WTC11 (cell line): ENCODE measurements at regions not wholly inside any gene's neighbourhood (a gene's known extent, or its start where the extent isn't known, plus 50 kb on each side); places are given as distances from the start of the nearest gene placed in this dataset.

Experiments used
- ATAC-seq: fragments of 200-7000 bp; cut with Tn5 transposase; 2 replicates; pipeline ENCODE4 v1.10.0; 2021; ENCODE audit warnings: mild to moderate bottlenecking, moderate library complexity
- CTCF ChIA-PET: fragments of 300-600 bp; sonication (Branson Sonifier 250); formaldehyde crosslinking; loops from one replicate; lab custom pipeline; 2021; ENCODE audit warnings: antibody characterized with exemption; lab: Charles Lee
- POLR2A ChIA-PET: fragments of 350-600 bp; sonication (Branson Sonifier 250); formaldehyde crosslinking; loops from one replicate; lab custom pipeline; 2021; ENCODE audit warnings: antibody characterized with exemption; lab: Charles Lee
- DNase-seq: peaks from one replicate; pipeline ENCODE4 v3.0.0; 2021; ENCODE audit warnings: low spot score
- H3K27ac Mint-ChIP-seq: 2 replicates; pipeline ENCODE4 v1.8.0; 2021; ENCODE audit warnings: mixed read lengths
- H3K27me3 Mint-ChIP-seq: 2 replicates; pipeline ENCODE4 v1.8.0; 2021; ENCODE audit warnings: low read depth, mild to moderate bottlenecking, moderate library complexity, mixed read lengths
- H3K36me3 Mint-ChIP-seq: 2 replicates; pipeline ENCODE4 v1.8.0; 2021; ENCODE audit warnings: mixed read lengths
- H3K4me1 Mint-ChIP-seq: 2 replicates; pipeline ENCODE4 v1.8.0; 2022; ENCODE audit warnings: mixed read lengths
- H3K4me3 Mint-ChIP-seq: 2 replicates; pipeline ENCODE4 v1.8.0; 2021; ENCODE audit warnings: mild to moderate bottlenecking, moderate library complexity, mixed read lengths
- H3K9me3 Mint-ChIP-seq: 2 replicates; pipeline ENCODE4 v1.8.0; 2021; ENCODE audit warnings: mixed read lengths
- AFF4 ChIP-seq: sonication (generic); formaldehyde crosslinking; IDR thresholded peaks from 2 replicates; pipeline ENCODE4 v1.8.1; 2023; ENCODE audit warnings: mild to moderate bottlenecking, missing genetic modification reagents, borderline replicate concordance
- ATF1 ChIP-seq: sonication (generic); formaldehyde crosslinking; IDR thresholded peaks from 2 replicates; pipeline ENCODE4 v1.8.1; 2023; ENCODE audit warnings: mild to moderate bottlenecking, moderate library complexity, missing genetic modification reagents
- CREB1 ChIP-seq: sonication (generic); formaldehyde crosslinking; IDR thresholded peaks from 2 replicates; pipeline ENCODE4 v1.8.0; 2023; ENCODE audit warnings: mild to moderate bottlenecking, missing genetic modification reagents
- E2F1 ChIP-seq: sonication (generic); formaldehyde crosslinking; IDR thresholded peaks from 2 replicates; pipeline ENCODE4 v1.8.0; 2022; ENCODE audit warnings: mild to moderate bottlenecking, missing genetic modification reagents
- ERG ChIP-seq: fragments of 250-450 bp; sonication (Bioruptor Pico); IDR thresholded peaks from 2 replicates; pipeline ENCODE4 v1.8.0; 2021; ENCODE audit warnings: mild to moderate bottlenecking
- FOXJ3 ChIP-seq: sonication (generic); formaldehyde crosslinking; IDR thresholded peaks from 2 replicates; pipeline ENCODE4 v1.9.0; 2021; ENCODE audit warnings: missing genetic modification reagents, mild to moderate bottlenecking, borderline replicate concordance
- FOXK1 ChIP-seq: sonication (generic); formaldehyde crosslinking; IDR thresholded peaks from 2 replicates; pipeline ENCODE4 v1.8.0; 2022; ENCODE audit warnings: mild to moderate bottlenecking, moderate library complexity, missing genetic modification reagents
- GABPB1 ChIP-seq: sonication (generic); formaldehyde crosslinking; IDR thresholded peaks from 2 replicates; pipeline ENCODE4 v1.8.1; 2023; ENCODE audit warnings: mild to moderate bottlenecking, missing genetic modification reagents
- RORB ChIP-seq: fragments of 250-450 bp; sonication (Bioruptor Pico); IDR thresholded peaks from 2 replicates; pipeline ENCODE4 v1.9.0; 2021; ENCODE audit warnings: mild to moderate bottlenecking
- USF1 ChIP-seq: sonication (generic); formaldehyde crosslinking; IDR thresholded peaks from 2 replicates; pipeline ENCODE4 v1.8.0; 2022; ENCODE audit warnings: mild to moderate bottlenecking, missing genetic modification reagents
- USF2 ChIP-seq: sonication (generic); formaldehyde crosslinking; IDR thresholded peaks from 2 replicates; pipeline ENCODE4 v1.8.1; 2023; ENCODE audit warnings: mild to moderate bottlenecking, missing genetic modification reagents, moderate library complexity
- ZMAT4 ChIP-seq: fragments of 250-450 bp; sonication (Bioruptor Pico); IDR thresholded peaks from 2 replicates; pipeline ENCODE4 v1.9.0; 2021; ENCODE audit warnings: mild to moderate bottlenecking
- ZNF138 ChIP-seq: sonication (generic); formaldehyde crosslinking; conservative IDR thresholded peaks from 2 replicates; pipeline ENCODE4 v1.8.1; 2022; ENCODE audit warnings: mild to moderate bottlenecking, moderate library complexity, missing genetic modification reagents
- ZNF423 ChIP-seq: fragments of 250-450 bp; sonication (Bioruptor Pico); IDR thresholded peaks from 2 replicates; pipeline ENCODE4 v2.1.2; 2022; ENCODE audit warnings: mild to moderate bottlenecking, moderate library complexity
- ZNF532 ChIP-seq: fragments of 250-450 bp; sonication (Bioruptor Pico); IDR thresholded peaks from 2 replicates; pipeline ENCODE4 v1.9.0; 2021; ENCODE audit warnings: mild to moderate bottlenecking, borderline replicate concordance
- ZNF671 ChIP-seq: fragments of 250-450 bp; sonication (Bioruptor Pico); IDR thresholded peaks from 2 replicates; pipeline ENCODE4 v1.8.0; 2021; ENCODE audit warnings: mild to moderate bottlenecking

- TF ChIP-seq ZNF532 (no peak), USF2 (CRISPR knock-in tag) (no peak), FOXK1 (CRISPR knock-in tag) (no peak), CREB1 (CRISPR knock-in tag) (no peak), ZNF138 (CRISPR knock-in tag) (no peak), RORB (CRISPR knock-in tag) (no peak)
- TF ChIP-seq, all 79 proteins: peak for 0
Observed at GRCh38 chr1:216793973-216794372, 70.7 kb upstream of the ESRRG start (continued).

- H3K4me3 Mint-ChIP-seq: no peak overlapping the region
- H3K36me3 Mint-ChIP-seq: no peaks in the 10 kb centered on the region
- POLR2A ChIA-PET: no interaction called here
- ATAC-seq (peak; percentile 94), DNase-seq (no peak)
- H3K27ac Mint-ChIP-seq: no peak overlapping the region
- CTCF ChIA-PET: interaction anchor here (1.1 to 1.4 kb wide), 2 partner anchors 8 to 43 kb away, joined by 3 to 4 read pairs; no protein-coding TSS in a partner anchor
- no peak for TF ChIP-seq USF1 (CRISPR knock-in tag)
- no peak for TF ChIP-seq ZNF671 (CRISPR knock-in tag)
- no peak for TF ChIP-seq ZNF423 (CRISPR knock-in tag)
- no peak for TF ChIP-seq ATF1 (CRISPR knock-in tag)
- TF ChIP-seq AFF4 (CRISPR knock-in tag): no peak
- no peak for TF ChIP-seq ERG
- TF ChIP-seq USF2 (CRISPR knock-in tag): no peak
- TF ChIP-seq GABPB1 (CRISPR knock-in tag): no peak
- no peak for TF ChIP-seq FOXJ3 (CRISPR knock-in tag)
- no peak for TF ChIP-seq E2F1 (CRISPR knock-in tag)
- TF ChIP-seq ZMAT4 (CRISPR knock-in tag): no peak
- TF ChIP-seq ZNF138 (CRISPR knock-in tag): no peak
- TF ChIP-seq, all 79 proteins: peak for 0
- no peaks in the 10 kb centered on the region for H3K27me3 Mint-ChIP-seq
- H3K4me1 Mint-ChIP-seq: no peaks in the 10 kb centered on the region
- H3K9me3 Mint-ChIP-seq: peaks cover 7% of the 10 kb centered on the region
Observed at GRCh38 chr1:216793303-216793702, 70.1 kb upstream of the ESRRG start.
